ENCODE measurements at regions not wholly inside any gene's neighbourhood (a gene's known extent, or its start where the extent isn't known, plus 50 kb on each side); places are given as distances from the start of the nearest gene placed in this dataset.

GRCh38 chr7:156179872-156180390 is 367.7 kb upstream of the SHH start:
- no peaks in the 10 kb centered on the region for H3K27me3 ChIP-seq (ENCODE audit: control insufficient read depth, insufficient read depth, low read length)
- no peaks in the 10 kb centered on the region for H3K9me3 ChIP-seq (ENCODE audit: control insufficient read depth, insufficient read depth, low read depth, low read length)

GRCh38 chr7:156178857-156179256 is 366.6 kb upstream of the SHH start:
- Histone ChIP-seq H3K9ac (ENCODE audit: insufficient read depth, low read length) (no peak overlapping the region), H2AFZ (ENCODE audit: low read length) (no peak overlapping the region), H3K36me3 (ENCODE audit: control insufficient read depth, insufficient read depth, low read length) (no peaks in the 10 kb centered on the region), H3K9me3 (ENCODE audit: control insufficient read depth, insufficient read depth, low read depth, low read length) (no peaks in the 10 kb centered on the region), H3K4me1 (ENCODE audit: control insufficient read depth, extremely low read depth, insufficient read depth, low read length) (no peaks in the 10 kb centered on the region), H4K20me1 (ENCODE audit: control insufficient read depth, extremely low read depth, insufficient read depth, low read length) (no peaks in the 10 kb centered on the region), H3K27me3 (ENCODE audit: control insufficient read depth, insufficient read depth, low read length) (no peaks in the 10 kb centered on the region), H3K27ac (ENCODE audit: insufficient read depth, low read length) (no peak overlapping the region), H3K4me2 (ENCODE audit: extremely low read depth, insufficient read depth, low read length) (no peak overlapping the region), H3K79me2 (ENCODE audit: control insufficient read depth, insufficient read depth, low read length) (no peaks in the 10 kb centered on the region), H3K4me3 (replicated peaks in 1 of 4; ENCODE audit: control extremely low read depth in 1 of 4, insufficient read depth in 1 of 4, low read depth in 3 of 4, low read length in 4 of 4) (no peak overlapping the region)
- no peak for DNase-seq (ENCODE audit: low read depth in 2 of 2)
- TF ChIP-seq EZH2 (IDR thresholded peaks at IDR 0.05; ENCODE audit: low read length, missing control alignments), result no peak
- TF ChIP-seq, protein P1, sequence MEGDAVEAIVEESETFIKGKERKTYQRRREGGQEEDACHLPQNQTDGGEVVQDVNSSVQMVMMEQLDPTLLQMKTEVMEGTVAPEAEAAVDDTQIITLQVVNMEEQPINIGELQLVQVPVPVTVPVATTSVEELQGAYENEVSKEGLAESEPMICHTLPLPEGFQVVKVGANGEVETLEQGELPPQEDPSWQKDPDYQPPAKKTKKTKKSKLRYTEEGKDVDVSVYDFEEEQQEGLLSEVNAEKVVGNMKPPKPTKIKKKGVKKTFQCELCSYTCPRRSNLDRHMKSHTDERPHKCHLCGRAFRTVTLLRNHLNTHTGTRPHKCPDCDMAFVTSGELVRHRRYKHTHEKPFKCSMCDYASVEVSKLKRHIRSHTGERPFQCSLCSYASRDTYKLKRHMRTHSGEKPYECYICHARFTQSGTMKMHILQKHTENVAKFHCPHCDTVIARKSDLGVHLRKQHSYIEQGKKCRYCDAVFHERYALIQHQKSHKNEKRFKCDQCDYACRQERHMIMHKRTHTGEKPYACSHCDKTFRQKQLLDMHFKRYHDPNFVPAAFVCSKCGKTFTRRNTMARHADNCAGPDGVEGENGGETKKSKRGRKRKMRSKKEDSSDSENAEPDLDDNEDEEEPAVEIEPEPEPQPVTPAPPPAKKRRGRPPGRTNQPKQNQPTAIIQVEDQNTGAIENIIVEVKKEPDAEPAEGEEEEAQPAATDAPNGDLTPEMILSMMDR (conservative IDR thresholded peaks at IDR 0.05 in 1 of 2, IDR thresholded peaks at IDR 0.05 in 1 of 2; ENCODE audit: low read depth in 1 of 2, low read length in 2 of 2), result no peak

More at GRCh38 chr7:156179872-156180390, 367.7 kb upstream of the SHH start:
- no peak for TF ChIP-seq EZH2 (IDR thresholded peaks at IDR 0.05; ENCODE audit: low read length, missing control alignments)
- TF ChIP-seq, protein P1 (conservative IDR thresholded peaks at IDR 0.05 in 1 of 2, IDR thresholded peaks at IDR 0.05 in 1 of 2; ENCODE audit: low read depth in 1 of 2, low read length in 2 of 2), result no peak
- no peak overlapping the region for H3K4me2 ChIP-seq (ENCODE audit: extremely low read depth, insufficient read depth, low read length)
- H4K20me1 ChIP-seq (ENCODE audit: control insufficient read depth, extremely low read depth, insufficient read depth, low read length), result no peaks in the 10 kb centered on the region
- H3K9ac ChIP-seq (ENCODE audit: insufficient read depth, low read length), result no peak overlapping the region
- DNase-seq (ENCODE audit: low read depth in 2 of 2), result no peak
- H3K27ac ChIP-seq (ENCODE audit: insufficient read depth, low read length), result no peak overlapping the region
- H3K4me3 ChIP-seq (replicated peaks in 1 of 4; ENCODE audit: control extremely low read depth in 1 of 4, insufficient read depth in 1 of 4, low read depth in 3 of 4, low read length in 4 of 4), result no peak overlapping the region
- no peaks in the 10 kb centered on the region for H3K4me1 ChIP-seq (ENCODE audit: control insufficient read depth, extremely low read depth, insufficient read depth, low read length)
- no peaks in the 10 kb centered on the region for H3K36me3 ChIP-seq (ENCODE audit: control insufficient read depth, insufficient read depth, low read length)
- no peaks in the 10 kb centered on the region for H3K79me2 ChIP-seq (ENCODE audit: control insufficient read depth, insufficient read depth, low read length)
- no peak overlapping the region for H2AFZ ChIP-seq (ENCODE audit: low read length)

DNA sequence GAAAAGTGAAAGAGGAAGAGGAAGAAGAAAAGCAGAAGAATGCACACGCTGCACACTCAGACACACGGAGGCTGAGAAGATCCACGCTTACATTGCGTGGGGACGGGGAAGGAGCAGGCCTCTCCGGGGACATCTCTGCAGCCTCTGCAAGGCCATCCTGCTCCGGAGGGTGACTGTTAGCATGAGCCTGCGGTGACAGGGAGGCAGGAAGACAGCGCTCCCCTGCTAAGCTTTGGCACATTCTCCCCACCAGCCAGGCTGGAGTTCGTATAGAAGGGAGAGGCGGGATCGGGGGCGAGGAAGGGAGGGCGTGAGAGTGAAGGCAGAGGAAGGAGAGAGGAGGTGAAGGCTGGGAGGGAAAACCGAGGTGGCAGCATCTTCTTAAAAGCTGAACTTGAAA is 366.0 kb upstream of the SHH start:
- no peak overlapping the region for H3K4me2 ChIP-seq (ENCODE audit: extremely low read depth, insufficient read depth, low read length)
- no peak for TF ChIP-seq EZH2 (IDR thresholded peaks at IDR 0.05; ENCODE audit: low read length, missing control alignments)
- no peaks in the 10 kb centered on the region for H3K79me2 ChIP-seq (ENCODE audit: control insufficient read depth, insufficient read depth, low read length)

More for the DNA sequence above, 366.0 kb upstream of the SHH start:
- no peaks in the 10 kb centered on the region for H3K4me1 ChIP-seq (ENCODE audit: control insufficient read depth, extremely low read depth, insufficient read depth, low read length)
- H2AFZ ChIP-seq (ENCODE audit: low read length), result no peak overlapping the region
- H3K9ac ChIP-seq (ENCODE audit: insufficient read depth, low read length), result no peak overlapping the region
- H4K20me1 ChIP-seq (ENCODE audit: control insufficient read depth, extremely low read depth, insufficient read depth, low read length), result no peaks in the 10 kb centered on the region
- DNase-seq (ENCODE audit: low read depth in 2 of 2), result no peak
- H3K4me3 ChIP-seq (replicated peaks in 1 of 4; ENCODE audit: control extremely low read depth in 1 of 4, insufficient read depth in 1 of 4, low read depth in 3 of 4, low read length in 4 of 4), result no peak overlapping the region
- H3K36me3 ChIP-seq (ENCODE audit: control insufficient read depth, insufficient read depth, low read length), result no peaks in the 10 kb centered on the region
- no peaks in the 10 kb centered on the region for H3K9me3 ChIP-seq (ENCODE audit: control insufficient read depth, insufficient read depth, low read depth, low read length)
- no peaks in the 10 kb centered on the region for H3K27me3 ChIP-seq (ENCODE audit: control insufficient read depth, insufficient read depth, low read length)
- H3K27ac ChIP-seq (ENCODE audit: insufficient read depth, low read length), result no peak overlapping the region
